GM23338 (cell line): ENCODE measurements at regions not wholly inside any gene's neighbourhood (a gene's known extent, or its start where the extent isn't known, plus 50 kb on each side); places are given as distances from the start of the nearest gene placed in this dataset.

Experiments
- ATAC-seq: fragments of 200-7000 bp; cut with Tn5 transposase; 3 replicates; pipeline ENCODE4 v1.9.1; 2020
- DNase-seq: peaks from one replicate; pipeline ENCODE4 v3.0.0-alpha.2; 2015; ENCODE audit warnings: low spot score
- H2AFZ ChIP-seq: fragments of 200-600 bp; sonication (generic); 2 replicates; pipeline ENCODE4 v1.8.0; 2016; ENCODE audit warnings: antibody characterized with exemption, mild to moderate bottlenecking, moderate library complexity
- H3F3A ChIP-seq: fragments of 200-600 bp; sonication (generic); replicated peaks from 2 replicates; pipeline ENCODE4 v1.8.0; 2017; ENCODE audit warnings: antibody characterized with exemption, mixed run types, low read depth
- H3K27ac ChIP-seq: fragments of 200-600 bp; sonication (generic); 2 replicates; pipeline ENCODE4 v1.6.1; 2016; ENCODE audit warnings: low read depth
- H3K27me3 ChIP-seq: fragments of 200-600 bp; sonication (generic); 2 replicates; pipeline ENCODE4 v1.8.0; 2016; ENCODE audit warnings: mild to moderate bottlenecking, mixed run types, moderate library complexity; ENCODE audit not compliant: insufficient read depth
- H3K36me3 ChIP-seq: fragments of 200-600 bp; sonication (generic); 2 replicates; pipeline ENCODE4 v1.8.0; 2016; ENCODE audit warnings: mild to moderate bottlenecking; ENCODE audit not compliant: insufficient read depth
- H3K4me1 ChIP-seq: fragments of 200-600 bp; sonication (generic); 2 replicates; pipeline ENCODE4 v1.8.0; 2016; ENCODE audit warnings: mild to moderate bottlenecking, moderate library complexity; ENCODE audit not compliant: insufficient read depth
- H3K4me2 ChIP-seq: fragments of 200-600 bp; sonication (generic); 2 replicates; pipeline ENCODE4 v1.7.1; 2017; ENCODE audit warnings: mixed run types
- H3K4me3 ChIP-seq: fragments of 200-600 bp; sonication (generic); 2 replicates; pipeline ENCODE4 v1.6.1; 2016; ENCODE audit warnings: mixed run types
- H3K79me2 ChIP-seq: fragments of 200-600 bp; sonication (generic); replicated peaks from 2 replicates; pipeline ENCODE4 v1.8.0; 2017; ENCODE audit warnings: mild to moderate bottlenecking; ENCODE audit not compliant: insufficient read depth
- H3K9me2 ChIP-seq: fragments of 200-600 bp; sonication (generic); 2 replicates; pipeline ENCODE4 v1.8.0; 2017; ENCODE audit not compliant: insufficient read depth
- H4K20me1 ChIP-seq: fragments of 200-600 bp; sonication (generic); replicated peaks from 2 replicates; pipeline ENCODE4 v1.8.0; 2017; ENCODE audit warnings: mild to moderate bottlenecking; ENCODE audit not compliant: insufficient read depth
- H3K27ac Mint-ChIP-seq: 2 replicates; pipeline ENCODE4 v1.8.0; 2020; ENCODE audit warnings: inconsistent platforms, mild to moderate bottlenecking, moderate library complexity, mixed read lengths
- H3K27me3 Mint-ChIP-seq: 3 replicates; pipeline ENCODE4 v1.8.0; 2022; ENCODE audit warnings: low read depth, mild to moderate bottlenecking, moderate library complexity, mixed read lengths, inconsistent platforms; ENCODE audit not compliant: insufficient read depth, poor library complexity
- H3K36me3 Mint-ChIP-seq: 3 replicates; pipeline ENCODE4 v1.8.0; 2021; ENCODE audit warnings: low read depth, mild to moderate bottlenecking, inconsistent platforms, moderate library complexity, mixed read lengths
- H3K4me1 Mint-ChIP-seq: 3 replicates; pipeline ENCODE4 v1.8.0; 2020; ENCODE audit warnings: mild to moderate bottlenecking, inconsistent platforms, mixed read lengths
- H3K4me3 Mint-ChIP-seq: 3 replicates; pipeline ENCODE4 v1.8.0; 2021; ENCODE audit warnings: moderate library complexity, mild to moderate bottlenecking, inconsistent platforms, mixed read lengths
- H3K9me3 Mint-ChIP-seq: 3 replicates; pipeline ENCODE4 v1.8.0; 2020; ENCODE audit warnings: moderate library complexity, mild to moderate bottlenecking, inconsistent platforms, mixed read lengths
- CREB1 ChIP-seq: fragments of 250-450 bp; sonication (Bioruptor Pico); IDR thresholded peaks from 2 replicates; pipeline ENCODE4 v1.5.0; 2020; ENCODE audit warnings: low read depth, mild to moderate bottlenecking, moderate library complexity
- CTCF ChIP-seq, 2 experiments: fragments of 200-600 bp in 1 of 2; sonication (generic) in 1 of 2; conservative IDR thresholded peaks; 2 replicates each; pipeline versions ENCODE4 v1.5.1 to v1.6.1; 2016 to 2017; ENCODE audit warnings: antibody characterized with exemption in 2 of 2, low read depth in 2 of 2, mild to moderate bottlenecking in 2 of 2, moderate library complexity in 1 of 2
- ETS1 ChIP-seq: IDR thresholded peaks from 2 replicates; pipeline ENCODE4 v1.6.1; 2016; ENCODE audit warnings: antibody characterized with exemption
- EZH2 ChIP-seq: fragments of 200-600 bp; sonication (generic); IDR thresholded peaks from one replicate; pipeline ENCODE4 v1.8.0; 2017; ENCODE audit warnings: antibody characterized with exemption, mild to moderate bottlenecking, low read depth; ENCODE audit not compliant: unreplicated experiment
- EZH2phosphoT487 ChIP-seq: fragments of 200-600 bp; sonication (generic); IDR thresholded peaks from one replicate; pipeline ENCODE4 v1.8.1; 2018; ENCODE audit warnings: antibody characterized with exemption; ENCODE audit not compliant: unreplicated experiment
- JUNB ChIP-seq: IDR thresholded peaks from one replicate; pipeline ENCODE4 v1.6.1; 2016; ENCODE audit warnings: antibody characterized with exemption; ENCODE audit not compliant: unreplicated experiment
- NANOG ChIP-seq: IDR thresholded peaks from 2 replicates; pipeline ENCODE4 v1.6.1; 2016; ENCODE audit warnings: antibody characterized with exemption, borderline replicate concordance
- POLR2AphosphoS5 ChIP-seq: IDR thresholded peaks from 2 replicates; pipeline ENCODE4 v1.6.1; 2016; ENCODE audit warnings: antibody characterized with exemption, low read depth
- REST ChIP-seq: IDR thresholded peaks from one replicate; pipeline ENCODE4 v1.6.1; 2018; ENCODE audit warnings: antibody characterized with exemption; ENCODE audit not compliant: unreplicated experiment
- STAT1 ChIP-seq: IDR thresholded peaks from one replicate; pipeline ENCODE4 v1.6.1; 2016; ENCODE audit warnings: antibody characterized with exemption; ENCODE audit not compliant: unreplicated experiment
- ZNF114 ChIP-seq: fragments of 250-450 bp; sonication (Bioruptor Pico); IDR thresholded peaks from 2 replicates; pipeline ENCODE4 v1.5.0; 2020; ENCODE audit warnings: mild to moderate bottlenecking, moderate library complexity

- no peaks in the 10 kb centered on the region for H3K36me3 Mint-ChIP-seq
- ATAC-seq = no peak
Observed at GRCh38 chr20:53676987-53677386, 83.3 kb upstream of the ZNF217 start.

GRCh38 chr20:53676519-53676822 is 82.8 kb upstream of the ZNF217 start:
- peaks cover 8% of the 10 kb centered on the region for H3K27me3 Mint-ChIP-seq
- no peak overlapping the region for H3K27ac Mint-ChIP-seq
- no peak overlapping the region for H3K4me3 Mint-ChIP-seq
- Histone ChIP-seq H3K4me1 (peaks cover 25% of the 10 kb centered on the region), H4K20me1 (no peaks in the 10 kb centered on the region), H3K36me3 (no peaks in the 10 kb centered on the region), H3K27ac (no peak overlapping the region), H3K4me2 (no peak overlapping the region), H3K9me2 (no peaks in the 10 kb centered on the region), H2AFZ (no peak overlapping the region), H3K27me3 (no peaks in the 10 kb centered on the region), H3F3A (no peaks in the 10 kb centered on the region), H3K79me2 (no peaks in the 10 kb centered on the region), H3K4me3 (no peak overlapping the region)
- no peaks in the 10 kb centered on the region for H3K9me3 Mint-ChIP-seq
- H3K4me1 Mint-ChIP-seq = peaks cover 29% of the 10 kb centered on the region
- no peaks in the 10 kb centered on the region for H3K36me3 Mint-ChIP-seq
- no peak for DNase-seq
- ATAC-seq = no peak
- TF ChIP-seq CREB1 (CRISPR knock-in tag) (no peak), ZNF114 (no peak), REST (no peak), ETS1 (no peak), CTCF (conservative IDR thresholded peaks at IDR 0.05; ENCODE audit: low read depth in 2 of 2) (no peak), NANOG (no peak), EZH2 (no peak), EZH2phosphoT487 (no peak), STAT1 (no peak), JUNB (no peak), POLR2AphosphoS5 (no peak)

More at GRCh38 chr20:53676987-53677386, 83.3 kb upstream of the ZNF217 start:
- no peaks in the 10 kb centered on the region for H3K9me2 ChIP-seq
- no peaks in the 10 kb centered on the region for H3K9me3 Mint-ChIP-seq
- no peaks in the 10 kb centered on the region for H3K36me3 ChIP-seq
- H3F3A ChIP-seq = no peaks in the 10 kb centered on the region
- H3K4me3 Mint-ChIP-seq = no peak overlapping the region
- TF ChIP-seq EZH2 (no peak), NANOG (no peak), CREB1 (CRISPR knock-in tag) (no peak)
- H3K27me3 ChIP-seq = no peaks in the 10 kb centered on the region
- H3K4me1 ChIP-seq = peaks cover 25% of the 10 kb centered on the region
- no peak overlapping the region for H3K4me3 ChIP-seq
- no peak overlapping the region for H2AFZ ChIP-seq
- H3K27me3 Mint-ChIP-seq = peaks cover 8% of the 10 kb centered on the region
- H3K4me1 Mint-ChIP-seq = peaks cover 29% of the 10 kb centered on the region
- H3K27ac ChIP-seq = no peak overlapping the region
- no peak overlapping the region for H3K4me2 ChIP-seq
- no peaks in the 10 kb centered on the region for H3K79me2 ChIP-seq
- no peak for DNase-seq
- no peaks in the 10 kb centered on the region for H4K20me1 ChIP-seq
- H3K27ac Mint-ChIP-seq = no peak overlapping the region
